Type B pancreatic cell (in vitro differentiated cells): ENCODE measurements at regions not wholly inside any gene's neighbourhood (a gene's known extent, or its start where the extent isn't known, plus 50 kb on each side); places are given as distances from the start of the nearest gene placed in this dataset.

ENCODE experiments used
- DNase-seq: peaks from one replicate; pipeline ENCODE4 v3.0.0; 2021; ENCODE audit warnings: mixed read lengths; ENCODE audit not compliant: unreplicated experiment; ENCODE audit errors: extremely low spot score
- H3K27ac Mint-ChIP-seq: 2 replicates; pipeline ENCODE4 v1.8.0; 2021; ENCODE audit warnings: mild to moderate bottlenecking, mixed read lengths
- H3K27me3 Mint-ChIP-seq: 2 replicates; pipeline ENCODE4 v1.8.0; 2021; ENCODE audit warnings: mixed read lengths
- H3K36me3 Mint-ChIP-seq: 2 replicates; pipeline ENCODE4 v1.8.0; 2021; ENCODE audit warnings: mixed read lengths
- H3K4me1 Mint-ChIP-seq: one replicate; pipeline ENCODE4 v1.8.0; 2021; ENCODE audit warnings: mixed read lengths; ENCODE audit not compliant: unreplicated experiment
- H3K4me3 Mint-ChIP-seq: 2 replicates; pipeline ENCODE4 v1.8.0; 2021; ENCODE audit warnings: mild to moderate bottlenecking, mixed read lengths
- H3K9me3 Mint-ChIP-seq: 2 replicates; pipeline ENCODE4 v1.8.0; 2021; ENCODE audit warnings: mixed read lengths
- CTCF ChIP-seq: fragments of 200-600 bp; sonication (generic); conservative IDR thresholded peaks from 2 replicates; pipeline ENCODE4 v1.5.0; 2021; ENCODE audit warnings: antibody characterized with exemption, mild to moderate bottlenecking

GRCh38 chr5:87122151-87122977 lies 145.3 kb upstream of the RASA1 start:
- no peak for TF ChIP-seq CTCF
- Mint-ChIP-seq H3K36me3 (no peaks in the 10 kb centered on the region), H3K4me1 (no peaks in the 10 kb centered on the region), H3K9me3 (no peaks in the 10 kb centered on the region), H3K27ac (no peak overlapping the region), H3K27me3 (no peaks in the 10 kb centered on the region), H3K4me3 (no peak overlapping the region)
- DNase-seq = no peak

GRCh38 chr5:87125766-87126165 lies 141.9 kb upstream of the RASA1 start:
- H3K27me3 Mint-ChIP-seq = no peaks in the 10 kb centered on the region
- no peak overlapping the region for H3K27ac Mint-ChIP-seq
- DNase-seq = no peak
- TF ChIP-seq CTCF = no peak
- no peaks in the 10 kb centered on the region for H3K36me3 Mint-ChIP-seq
- no peaks in the 10 kb centered on the region for H3K4me1 Mint-ChIP-seq
- no peak overlapping the region for H3K4me3 Mint-ChIP-seq
- H3K9me3 Mint-ChIP-seq = no peaks in the 10 kb centered on the region

- Mint-ChIP-seq H3K4me1 (no peaks in the 10 kb centered on the region), H3K9me3 (no peaks in the 10 kb centered on the region), H3K4me3 (no peak overlapping the region), H3K27ac (no peak overlapping the region), H3K27me3 (no peaks in the 10 kb centered on the region), H3K36me3 (no peaks in the 10 kb centered on the region)
- TF ChIP-seq CTCF = no peak
- DNase-seq = no peak
These were observed 140.8 kb upstream of the RASA1 start for GRCh38 chr5:87126869-87127268.

GRCh38 chr5:87127426-87127825 lies 140.3 kb upstream of the RASA1 start:
- no peaks in the 10 kb centered on the region for H3K4me1 Mint-ChIP-seq
- H3K27ac Mint-ChIP-seq = no peak overlapping the region
- TF ChIP-seq CTCF = no peak
- H3K9me3 Mint-ChIP-seq = no peaks in the 10 kb centered on the region
- H3K36me3 Mint-ChIP-seq = no peaks in the 10 kb centered on the region
- DNase-seq = no peak
- no peak overlapping the region for H3K4me3 Mint-ChIP-seq
- no peaks in the 10 kb centered on the region for H3K27me3 Mint-ChIP-seq

- no peak overlapping the region for H3K4me3 Mint-ChIP-seq
- H3K27ac Mint-ChIP-seq = no peak overlapping the region
- no peaks in the 10 kb centered on the region for H3K4me1 Mint-ChIP-seq
- H3K9me3 Mint-ChIP-seq = no peaks in the 10 kb centered on the region
- DNase-seq = no peak
- no peak for TF ChIP-seq CTCF
- no peaks in the 10 kb centered on the region for H3K27me3 Mint-ChIP-seq
- no peaks in the 10 kb centered on the region for H3K36me3 Mint-ChIP-seq
These were observed 139.6 kb upstream of the RASA1 start for GRCh38 chr5:87127956-87128687.
